ENCODE measurements at regions not wholly inside any gene's neighbourhood (a gene's known extent, or its start where the extent isn't known, plus 50 kb on each side); places are given as distances from the start of the nearest gene placed in this dataset.

DNA sequence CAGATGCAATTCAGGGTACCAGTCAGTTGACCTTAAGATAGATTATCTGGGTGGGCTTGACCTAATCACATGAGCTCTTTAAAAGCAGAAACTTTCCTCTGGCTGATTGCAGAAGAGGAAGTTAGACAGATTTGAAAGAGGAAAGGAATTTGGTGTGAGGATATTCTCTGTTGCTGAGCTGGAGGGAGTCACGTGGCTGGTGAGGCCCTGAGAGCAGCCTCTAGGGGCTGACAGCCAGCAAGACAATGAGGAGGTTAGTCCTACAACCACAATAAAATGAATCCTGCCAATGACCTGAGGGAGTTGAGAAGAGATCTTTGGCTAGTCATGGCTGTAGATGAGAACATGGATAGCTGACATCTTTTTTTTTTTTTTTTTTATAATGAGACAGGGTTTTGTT is 87.0 kb upstream of the B3GAT2 start:
- H3K27ac Mint-ChIP-seq (ENCODE audit: unreplicated experiment) = no peak overlapping the region
- no peaks in the 10 kb centered on the region for H3K36me3 Mint-ChIP-seq (ENCODE audit: unreplicated experiment)
- peaks cover 20% of the 10 kb centered on the region for H3K27me3 Mint-ChIP-seq (ENCODE audit: unreplicated experiment)
- DNase-seq (ENCODE audit: extremely low spot score, unreplicated experiment) = no peak
- no peaks in the 10 kb centered on the region for H3K9me3 Mint-ChIP-seq (ENCODE audit: unreplicated experiment)
- TF ChIP-seq, protein P1, sequence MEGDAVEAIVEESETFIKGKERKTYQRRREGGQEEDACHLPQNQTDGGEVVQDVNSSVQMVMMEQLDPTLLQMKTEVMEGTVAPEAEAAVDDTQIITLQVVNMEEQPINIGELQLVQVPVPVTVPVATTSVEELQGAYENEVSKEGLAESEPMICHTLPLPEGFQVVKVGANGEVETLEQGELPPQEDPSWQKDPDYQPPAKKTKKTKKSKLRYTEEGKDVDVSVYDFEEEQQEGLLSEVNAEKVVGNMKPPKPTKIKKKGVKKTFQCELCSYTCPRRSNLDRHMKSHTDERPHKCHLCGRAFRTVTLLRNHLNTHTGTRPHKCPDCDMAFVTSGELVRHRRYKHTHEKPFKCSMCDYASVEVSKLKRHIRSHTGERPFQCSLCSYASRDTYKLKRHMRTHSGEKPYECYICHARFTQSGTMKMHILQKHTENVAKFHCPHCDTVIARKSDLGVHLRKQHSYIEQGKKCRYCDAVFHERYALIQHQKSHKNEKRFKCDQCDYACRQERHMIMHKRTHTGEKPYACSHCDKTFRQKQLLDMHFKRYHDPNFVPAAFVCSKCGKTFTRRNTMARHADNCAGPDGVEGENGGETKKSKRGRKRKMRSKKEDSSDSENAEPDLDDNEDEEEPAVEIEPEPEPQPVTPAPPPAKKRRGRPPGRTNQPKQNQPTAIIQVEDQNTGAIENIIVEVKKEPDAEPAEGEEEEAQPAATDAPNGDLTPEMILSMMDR (IDR thresholded peaks at IDR 0.05) = no peak
- no peaks in the 10 kb centered on the region for H3K4me1 Mint-ChIP-seq (ENCODE audit: unreplicated experiment)
- H3K4me3 Mint-ChIP-seq (ENCODE audit: unreplicated experiment) = no peak overlapping the region

DNA sequence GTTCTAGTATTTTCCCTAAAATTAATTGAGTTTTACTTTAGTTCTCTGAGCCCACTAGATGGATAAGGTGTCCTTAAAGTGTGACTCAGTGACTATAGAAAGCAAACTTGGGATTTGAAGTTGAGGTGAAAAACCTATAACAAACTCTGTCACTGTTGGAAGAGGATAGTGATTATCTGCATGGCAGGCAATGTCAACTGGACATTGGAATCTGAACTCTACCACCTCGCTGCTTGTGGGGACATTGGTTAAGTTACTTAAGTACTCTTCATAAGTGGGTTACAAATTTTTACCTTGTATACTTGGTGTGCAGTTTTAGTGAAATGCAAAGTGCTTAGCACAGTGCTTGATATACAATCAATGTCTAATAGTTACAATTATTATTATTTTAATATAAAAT is 87.9 kb upstream of the B3GAT2 start:
- no peaks in the 10 kb centered on the region for H3K36me3 Mint-ChIP-seq (ENCODE audit: unreplicated experiment)
- TF ChIP-seq, protein P1 (IDR thresholded peaks at IDR 0.05) = no peak
- H3K27ac Mint-ChIP-seq (ENCODE audit: unreplicated experiment) = no peak overlapping the region
- no peak overlapping the region for H3K4me3 Mint-ChIP-seq (ENCODE audit: unreplicated experiment)
- H3K9me3 Mint-ChIP-seq (ENCODE audit: unreplicated experiment) = no peaks in the 10 kb centered on the region
- peaks cover 20% of the 10 kb centered on the region for H3K27me3 Mint-ChIP-seq (ENCODE audit: unreplicated experiment)
- no peaks in the 10 kb centered on the region for H3K4me1 Mint-ChIP-seq (ENCODE audit: unreplicated experiment)
- no peak for DNase-seq (ENCODE audit: extremely low spot score, unreplicated experiment)

DNA sequence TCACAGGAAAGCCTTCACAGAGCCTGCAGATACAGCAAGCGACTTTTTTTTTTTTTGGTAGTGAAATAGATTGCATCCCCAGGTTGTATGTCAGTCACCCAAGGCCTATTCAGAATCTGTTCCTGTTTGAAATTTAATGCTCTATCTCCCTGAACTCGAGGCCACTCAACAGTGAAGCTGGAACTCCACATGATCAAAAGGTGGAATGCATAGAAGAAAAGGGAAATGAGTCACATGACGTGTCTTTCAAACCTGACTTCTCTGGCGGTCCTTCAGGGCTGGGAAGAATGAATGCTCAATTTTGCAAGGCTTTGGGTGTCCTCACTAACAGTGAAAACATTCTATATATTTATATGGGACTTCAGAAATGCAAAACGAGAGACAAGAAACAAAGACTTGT is 88.4 kb upstream of the B3GAT2 start:
- H3K27me3 Mint-ChIP-seq (ENCODE audit: unreplicated experiment) = peaks cover 20% of the 10 kb centered on the region
- DNase-seq (ENCODE audit: extremely low spot score, unreplicated experiment) = no peak
- TF ChIP-seq, protein P1 (IDR thresholded peaks at IDR 0.05) = no peak
- no peak overlapping the region for H3K4me3 Mint-ChIP-seq (ENCODE audit: unreplicated experiment)
- no peaks in the 10 kb centered on the region for H3K9me3 Mint-ChIP-seq (ENCODE audit: unreplicated experiment)
- no peaks in the 10 kb centered on the region for H3K36me3 Mint-ChIP-seq (ENCODE audit: unreplicated experiment)
- no peaks in the 10 kb centered on the region for H3K4me1 Mint-ChIP-seq (ENCODE audit: unreplicated experiment)
- no peak overlapping the region for H3K27ac Mint-ChIP-seq (ENCODE audit: unreplicated experiment)

DNA sequence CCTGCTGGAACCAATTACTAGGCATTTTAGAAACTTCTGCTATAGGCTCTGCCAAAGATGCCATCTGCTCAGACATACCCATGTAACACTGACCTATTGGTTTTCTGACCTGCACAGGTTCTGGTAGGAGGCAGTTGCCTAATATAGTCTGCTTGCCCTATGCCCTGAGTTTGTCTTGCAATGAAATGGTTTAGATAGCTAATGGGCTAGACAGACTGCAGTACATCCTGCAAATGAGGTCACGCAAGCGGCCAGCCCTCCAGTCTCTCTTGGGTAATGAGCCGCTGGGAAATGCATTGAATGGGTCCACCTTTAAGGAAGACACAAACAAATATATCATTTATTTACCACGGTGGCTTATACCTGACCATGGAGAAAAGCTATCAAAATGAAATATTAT is 90.6 kb upstream of the B3GAT2 start:
- TF ChIP-seq, protein P1 (IDR thresholded peaks at IDR 0.05) = no peak
- Mint-ChIP-seq H3K36me3 (ENCODE audit: unreplicated experiment) (no peaks in the 10 kb centered on the region), H3K4me3 (ENCODE audit: unreplicated experiment) (no peak overlapping the region), H3K27ac (ENCODE audit: unreplicated experiment) (no peak overlapping the region), H3K9me3 (ENCODE audit: unreplicated experiment) (no peaks in the 10 kb centered on the region), H3K4me1 (ENCODE audit: unreplicated experiment) (no peaks in the 10 kb centered on the region), H3K27me3 (ENCODE audit: unreplicated experiment) (peaks cover 6% of the 10 kb centered on the region)
- DNase-seq (ENCODE audit: extremely low spot score, unreplicated experiment) = no peak

DNA sequence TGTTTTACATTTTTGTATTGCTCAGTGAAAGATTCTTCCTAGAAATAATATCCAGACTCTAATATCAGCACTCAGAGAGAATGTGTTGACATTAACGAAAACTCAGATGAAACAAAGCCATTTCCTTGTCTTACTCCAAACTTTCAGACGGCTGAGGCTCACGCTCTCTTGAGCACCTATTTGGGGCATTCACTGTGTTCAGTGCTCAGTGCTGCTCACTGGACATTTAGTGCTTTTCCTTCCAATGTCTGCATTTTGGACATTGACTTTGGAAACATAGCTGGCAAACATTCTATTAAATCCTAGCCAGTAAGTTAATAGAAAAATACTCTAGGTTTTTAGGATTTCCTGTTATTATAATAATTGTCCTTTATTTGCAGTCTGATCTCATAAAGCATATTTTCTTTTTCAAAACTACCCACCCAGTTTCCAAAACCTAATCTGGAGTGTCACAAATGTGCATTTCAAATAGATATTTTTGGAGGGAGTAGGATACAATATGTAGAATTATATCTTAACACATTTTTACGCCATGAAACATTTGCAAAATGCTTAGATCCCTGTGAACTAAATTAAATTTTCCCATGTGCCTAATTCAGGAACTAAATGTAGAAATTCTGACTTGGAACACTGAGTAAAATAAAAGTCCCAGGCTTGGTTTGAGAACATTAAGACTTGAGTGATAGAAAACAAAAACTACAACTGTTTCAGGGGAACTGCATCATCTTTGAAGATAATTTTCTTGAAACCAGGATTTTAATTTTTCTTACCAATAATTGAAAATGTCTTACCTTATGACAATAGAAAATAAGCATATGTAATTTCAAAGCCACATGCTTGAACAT is 91.7 kb upstream of the B3GAT2 start:
- TF ChIP-seq, protein P1 (IDR thresholded peaks at IDR 0.05) = no peak
- peaks cover 8% of the 10 kb centered on the region for H3K27me3 Mint-ChIP-seq (ENCODE audit: unreplicated experiment)
- H3K4me1 Mint-ChIP-seq (ENCODE audit: unreplicated experiment) = no peaks in the 10 kb centered on the region
- H3K9me3 Mint-ChIP-seq (ENCODE audit: unreplicated experiment) = no peaks in the 10 kb centered on the region
- DNase-seq (ENCODE audit: extremely low spot score, unreplicated experiment) = no peak
- H3K27ac Mint-ChIP-seq (ENCODE audit: unreplicated experiment) = no peak overlapping the region
- H3K36me3 Mint-ChIP-seq (ENCODE audit: unreplicated experiment) = no peaks in the 10 kb centered on the region
- H3K4me3 Mint-ChIP-seq (ENCODE audit: unreplicated experiment) = no peak overlapping the region

Data from osteocyte (in vitro differentiated cells).